GM18520 (cell line): ENCODE measurements at regions not wholly inside any gene's neighbourhood (a gene's known extent, or its start where the extent isn't known, plus 50 kb on each side); places are given as distances from the start of the nearest gene placed in this dataset.
"Not testable (repeated sequence)": the region's sequence is repeated elsewhere in the genome, so short reads cannot be mapped to it uniquely, and the experiment has no call there.

Experiments used
- ATAC-seq: cut with Tn5 transposase; IDR thresholded peaks from one replicate; pipeline ENCODE4 v1.9.1; 2021; ENCODE audit not compliant: unreplicated experiment

DNA sequence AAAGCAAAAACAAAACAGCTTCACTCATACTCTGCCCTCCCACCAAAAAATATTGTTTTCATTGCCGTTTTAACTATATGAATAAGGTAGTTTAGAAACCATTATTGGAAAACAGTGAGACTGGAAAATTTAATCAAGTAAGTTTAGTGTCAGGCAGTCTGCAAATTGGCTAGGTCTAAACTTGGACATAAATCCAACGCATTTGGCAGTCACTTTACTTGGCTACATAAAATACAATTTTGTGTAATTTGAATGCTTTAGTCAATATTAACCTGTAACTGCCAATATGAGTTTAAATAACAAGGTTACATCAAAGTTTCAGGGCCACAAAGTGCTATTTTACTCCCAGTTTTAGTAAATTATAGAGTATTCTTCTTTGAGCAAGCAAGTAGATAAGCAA lies 202.3 kb upstream of the SLC38A2 start:
- ATAC-seq: no peak

DNA sequence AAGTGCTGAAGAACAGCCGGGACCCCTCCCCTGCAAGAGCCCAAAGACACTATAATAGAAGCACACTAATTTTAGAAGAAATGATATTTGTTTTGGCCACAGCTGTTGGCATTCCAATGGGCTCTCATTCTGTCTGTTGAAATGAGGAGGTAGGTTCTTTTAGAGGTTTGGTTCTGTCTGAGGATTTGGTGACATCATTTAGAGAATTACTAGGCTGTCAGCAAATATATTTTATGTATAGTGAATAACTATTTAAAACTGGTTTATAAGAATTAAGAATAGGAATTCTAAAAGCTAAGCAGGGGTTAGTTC lies 200.7 kb upstream of the SLC38A2 start:
- ATAC-seq: no peak

DNA sequence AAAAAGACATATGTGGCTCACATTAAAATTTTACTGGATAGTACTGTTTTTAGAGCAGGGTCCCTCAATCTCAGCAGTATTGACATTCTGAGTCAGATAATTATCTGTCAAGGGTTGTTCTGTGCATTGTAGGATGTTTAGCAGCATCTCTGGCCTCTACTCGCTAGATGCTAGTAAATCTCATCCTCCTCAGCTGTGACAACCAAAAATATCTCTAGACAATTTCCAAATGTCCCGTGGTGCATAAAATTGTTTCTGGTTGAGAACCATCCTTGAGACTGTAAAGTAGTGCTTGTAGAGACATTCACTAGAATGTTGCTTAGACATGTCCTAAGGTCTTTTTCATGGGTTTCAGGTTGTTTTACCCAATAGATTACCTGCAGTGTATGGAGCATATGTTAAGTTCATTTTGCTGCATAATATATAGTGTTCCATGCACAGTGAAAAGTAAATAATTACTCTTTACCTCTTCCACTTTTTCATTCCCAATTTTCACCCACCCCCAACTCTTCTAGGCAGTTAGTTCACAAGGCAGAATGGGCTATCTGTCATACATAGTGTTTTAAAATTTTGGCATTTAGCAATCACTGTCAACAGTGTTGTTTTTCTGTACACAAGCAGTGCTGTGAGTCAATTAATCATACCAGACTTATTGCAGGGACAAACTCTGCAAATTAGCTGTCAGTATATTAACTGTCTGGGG lies 200.2 kb upstream of the SLC38A2 start:
- ATAC-seq: no peak

DNA sequence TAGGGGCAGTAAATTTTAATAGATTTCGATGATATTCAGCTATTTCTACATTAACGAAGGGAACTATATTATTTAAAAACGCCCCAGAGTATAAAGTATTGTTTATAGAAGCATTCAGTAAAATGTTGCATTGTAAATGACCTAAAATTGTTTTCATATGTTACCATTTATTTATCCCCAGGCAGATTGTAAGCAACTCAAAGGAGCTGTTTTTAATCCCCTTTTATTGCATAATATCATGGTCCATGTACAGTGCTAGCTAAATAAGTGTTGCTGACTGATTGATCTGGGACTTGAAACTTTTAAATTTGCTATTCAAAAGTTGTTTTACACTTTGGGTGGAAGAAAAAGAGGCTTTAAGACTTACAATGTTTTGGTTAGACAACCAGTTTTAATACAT lies 199.0 kb upstream of the SLC38A2 start:
- no peak for ATAC-seq

DNA sequence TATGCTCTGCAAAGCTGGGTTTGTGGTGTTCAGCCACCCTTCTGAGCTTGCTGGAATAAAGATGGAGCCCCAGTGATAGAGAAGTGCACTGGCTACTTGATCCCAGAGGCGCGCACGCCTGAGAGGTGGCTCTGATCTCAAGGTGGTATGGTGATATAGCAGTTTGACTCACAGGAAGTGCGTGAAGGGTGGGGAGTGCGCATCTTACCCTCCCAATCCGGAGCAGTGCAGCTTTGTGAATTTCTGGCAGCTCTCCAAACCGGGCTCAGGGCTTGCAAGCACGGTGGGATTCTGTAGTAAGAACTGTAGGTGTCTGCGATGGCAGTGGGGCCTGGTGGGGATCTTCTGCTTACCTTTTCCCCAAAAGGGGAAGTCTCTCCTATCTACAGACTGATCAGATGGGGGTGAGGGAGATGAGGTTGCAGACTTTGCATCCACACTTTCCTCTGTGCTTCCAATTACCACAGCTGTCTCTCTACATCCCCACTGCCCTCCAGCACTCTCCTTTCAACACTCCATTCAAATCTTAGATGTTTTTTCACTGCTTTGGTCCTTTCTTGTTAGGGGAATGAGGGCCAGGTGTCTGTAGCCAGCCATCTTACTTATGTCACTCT lies 197.4 kb upstream of the SLC38A2 start:
- no peak for ATAC-seq

DNA sequence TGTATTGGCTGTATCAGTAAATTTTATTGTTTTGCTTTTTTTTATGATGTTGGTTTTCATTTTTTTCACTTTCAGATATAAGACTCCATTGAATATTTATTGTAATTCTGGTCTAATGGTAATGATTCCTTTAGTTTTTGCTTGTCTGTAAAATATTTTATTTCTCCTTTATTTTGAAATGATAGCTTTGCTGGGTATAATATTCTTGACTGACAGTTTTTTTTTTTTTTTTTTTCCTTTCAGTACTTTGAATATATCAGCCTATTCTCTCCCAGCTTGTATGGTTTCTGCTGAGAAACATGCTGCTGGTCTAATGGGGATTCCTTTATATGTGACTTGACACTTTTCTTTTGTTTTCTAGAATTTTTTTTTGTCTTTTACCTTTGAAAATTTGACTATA lies 195.1 kb upstream of the SLC38A2 start:
- no peak for ATAC-seq

DNA sequence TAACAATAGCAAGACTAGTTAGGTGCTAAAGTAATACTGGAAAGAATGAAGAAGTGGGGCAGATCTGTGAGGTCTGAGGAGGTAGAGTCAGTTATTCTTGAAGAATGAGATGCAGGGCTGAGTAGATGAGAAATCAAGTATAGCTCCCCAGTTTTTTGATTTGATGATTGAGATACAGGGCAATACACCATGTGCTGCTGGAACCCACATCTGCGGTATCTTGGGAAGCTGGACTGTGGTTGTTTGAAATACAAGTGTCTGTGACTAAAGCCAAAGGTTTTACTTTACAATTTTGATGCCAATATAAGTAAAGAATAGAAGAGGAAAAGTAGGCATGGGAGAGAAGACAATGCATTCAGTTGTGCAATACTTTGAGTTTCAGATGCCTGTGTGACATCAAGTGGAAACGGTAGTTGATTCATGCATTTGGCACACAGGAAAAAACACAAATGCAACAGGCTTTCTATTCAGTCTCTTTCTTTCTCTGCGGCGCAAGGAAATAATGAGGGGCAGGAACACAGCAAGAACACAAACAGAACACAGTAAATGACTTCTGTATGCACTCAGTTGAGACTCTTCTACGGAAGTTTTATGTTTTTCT lies 190.2 kb upstream of the SLC38A2 start:
- no peak for ATAC-seq

DNA sequence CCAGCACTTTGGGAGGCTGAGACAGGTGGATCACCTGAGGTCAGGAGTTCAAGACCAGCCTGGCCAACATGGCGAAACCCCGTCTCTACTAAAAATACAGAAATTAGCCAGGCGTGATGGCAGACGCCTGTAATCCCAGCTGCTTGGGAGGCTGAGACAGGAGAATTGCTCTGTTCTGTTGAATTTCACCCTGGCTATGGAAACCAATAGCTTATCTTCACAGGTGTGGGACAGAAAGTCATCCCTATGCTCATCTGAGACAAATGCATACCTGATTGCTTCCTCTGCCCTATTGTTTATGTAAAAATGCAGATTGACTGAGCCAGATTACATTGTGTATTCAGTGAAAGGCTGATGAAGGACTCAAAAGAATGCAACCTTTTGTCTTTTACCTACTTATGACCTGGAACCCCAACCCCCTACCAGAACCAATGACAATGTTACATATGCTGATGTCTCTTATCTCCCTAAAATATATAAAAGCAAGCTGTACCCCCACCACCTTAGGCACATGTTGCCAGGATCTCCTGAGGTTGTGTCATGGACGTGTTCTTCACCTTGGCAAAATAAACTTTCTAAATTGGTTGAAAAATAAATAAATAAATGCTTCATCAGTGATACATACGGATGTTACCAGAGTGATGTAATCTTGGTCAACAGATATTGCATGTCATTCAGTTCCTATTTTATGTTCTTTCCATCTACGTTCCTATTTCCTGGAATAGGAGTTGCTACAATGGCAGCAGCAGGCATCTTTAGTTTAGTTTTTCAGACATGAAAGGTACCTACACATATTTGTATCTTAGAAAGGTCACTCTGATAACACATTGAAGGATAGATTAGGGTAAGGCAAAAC lies 189.4 kb upstream of the SLC38A2 start:
- not testable (repeated sequence) for ATAC-seq

DNA sequence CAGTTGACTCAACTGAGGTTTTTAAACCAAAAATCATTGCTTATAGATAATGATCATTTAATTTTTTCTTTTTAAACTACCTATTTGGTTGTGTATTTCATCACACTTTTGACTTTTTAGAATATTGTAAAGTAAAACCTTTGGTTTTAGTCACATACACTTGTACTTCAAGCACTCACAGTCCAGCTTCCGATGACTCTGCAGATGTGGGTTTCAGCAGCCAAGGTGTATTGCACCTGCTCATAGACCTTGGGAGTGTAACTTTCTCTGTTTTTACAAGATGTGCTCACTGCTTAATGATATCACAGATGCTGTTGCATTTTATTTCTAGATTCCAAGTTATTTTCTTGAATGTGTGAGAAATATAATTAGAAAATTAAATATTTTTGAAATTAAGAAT lies 188.3 kb upstream of the SLC38A2 start:
- no peak for ATAC-seq

DNA sequence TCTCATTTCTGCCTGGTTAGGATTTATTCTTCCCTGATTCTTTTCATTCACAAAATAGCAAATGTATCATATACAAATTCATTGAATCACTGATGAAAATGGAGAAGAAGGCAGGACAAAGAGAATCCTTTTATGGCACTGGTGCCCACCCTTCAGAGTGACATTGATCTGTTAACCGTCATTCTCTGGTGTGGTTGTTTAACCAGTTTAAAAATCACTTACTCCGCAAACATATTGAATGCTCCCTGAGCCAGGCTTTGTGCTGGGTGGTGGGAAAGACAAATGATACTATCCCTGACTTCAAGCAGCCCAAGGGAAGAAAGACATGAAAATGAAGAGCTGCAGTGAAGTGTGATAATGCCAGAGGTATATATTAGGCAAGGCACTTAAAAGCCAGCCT lies 187.5 kb upstream of the SLC38A2 start:
- ATAC-seq: no peak

DNA sequence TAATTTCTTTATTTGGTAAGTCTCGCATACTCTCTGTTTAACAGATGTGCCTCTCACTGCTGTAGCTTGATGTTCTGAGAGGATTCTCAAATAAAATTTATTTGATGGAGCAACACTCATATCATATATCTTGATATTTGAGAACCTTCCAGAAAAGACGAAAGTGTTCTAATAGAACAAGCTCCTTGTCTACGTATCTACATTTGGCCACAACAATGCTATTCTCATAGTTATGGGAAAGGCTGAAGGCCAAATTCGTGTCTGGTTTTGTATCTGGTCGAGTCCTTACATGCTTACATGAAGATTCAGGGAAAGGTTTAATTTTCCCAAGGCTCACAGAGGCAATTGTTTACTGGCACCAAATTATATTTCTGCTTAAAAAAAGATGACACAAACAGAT lies 186.7 kb upstream of the SLC38A2 start:
- no peak for ATAC-seq

DNA sequence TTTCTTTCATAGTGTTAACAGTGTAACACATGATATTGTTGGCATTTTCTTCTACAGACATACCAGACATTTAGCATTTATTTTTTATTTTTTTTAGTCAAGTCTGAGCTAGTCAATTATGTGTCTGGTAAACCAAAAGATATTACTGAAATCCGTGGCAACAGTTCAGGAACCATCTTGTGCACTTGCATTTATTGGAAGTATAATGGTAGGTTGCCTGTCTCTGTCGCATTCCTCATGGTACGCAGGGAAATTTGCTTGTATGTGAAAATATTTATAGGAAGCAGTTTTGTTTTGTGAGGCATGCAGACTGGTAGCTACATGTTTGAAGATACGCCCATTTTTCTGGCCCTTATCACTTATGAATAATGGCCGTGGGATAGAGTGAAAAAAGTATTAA lies 186.1 kb upstream of the SLC38A2 start:
- no peak for ATAC-seq

DNA sequence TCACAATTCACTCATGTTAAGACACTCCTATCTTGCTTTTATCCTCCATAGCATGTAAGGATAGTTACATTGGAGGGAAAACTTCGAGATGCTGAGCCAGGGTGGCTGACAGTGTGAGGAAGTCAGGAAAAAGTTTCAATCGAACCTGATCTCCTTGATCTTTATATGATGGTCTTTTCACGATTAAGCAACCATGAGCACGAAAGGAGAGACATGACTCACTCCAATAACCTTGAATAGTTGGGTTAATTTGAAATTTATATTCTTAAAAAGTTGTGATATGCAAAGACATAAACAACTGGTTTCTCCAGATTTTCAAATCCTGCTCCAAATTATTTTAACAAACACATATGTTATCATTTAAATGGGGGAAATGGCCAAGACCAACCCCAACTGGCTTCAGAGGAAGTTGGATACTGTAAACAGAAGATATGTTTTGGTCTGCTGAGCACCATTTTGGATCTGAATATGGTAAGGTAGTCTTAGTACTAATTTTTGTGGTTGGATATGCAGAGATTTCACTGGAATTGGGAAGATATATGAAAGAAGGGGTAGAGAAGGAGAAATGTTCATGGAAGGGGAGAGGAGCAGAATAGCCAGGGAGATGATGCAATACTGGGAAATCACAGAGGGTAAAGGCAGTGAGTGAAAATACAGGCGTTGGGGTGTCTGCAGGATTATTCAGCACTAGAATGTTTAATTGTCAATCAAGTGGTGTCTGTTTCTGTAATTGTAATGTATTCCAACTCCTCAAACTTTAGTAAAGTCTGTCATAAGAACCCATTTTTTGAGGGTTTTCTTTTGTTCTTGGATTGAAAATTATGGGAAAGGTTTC lies 185.2 kb upstream of the SLC38A2 start:
- no peak for ATAC-seq

DNA sequence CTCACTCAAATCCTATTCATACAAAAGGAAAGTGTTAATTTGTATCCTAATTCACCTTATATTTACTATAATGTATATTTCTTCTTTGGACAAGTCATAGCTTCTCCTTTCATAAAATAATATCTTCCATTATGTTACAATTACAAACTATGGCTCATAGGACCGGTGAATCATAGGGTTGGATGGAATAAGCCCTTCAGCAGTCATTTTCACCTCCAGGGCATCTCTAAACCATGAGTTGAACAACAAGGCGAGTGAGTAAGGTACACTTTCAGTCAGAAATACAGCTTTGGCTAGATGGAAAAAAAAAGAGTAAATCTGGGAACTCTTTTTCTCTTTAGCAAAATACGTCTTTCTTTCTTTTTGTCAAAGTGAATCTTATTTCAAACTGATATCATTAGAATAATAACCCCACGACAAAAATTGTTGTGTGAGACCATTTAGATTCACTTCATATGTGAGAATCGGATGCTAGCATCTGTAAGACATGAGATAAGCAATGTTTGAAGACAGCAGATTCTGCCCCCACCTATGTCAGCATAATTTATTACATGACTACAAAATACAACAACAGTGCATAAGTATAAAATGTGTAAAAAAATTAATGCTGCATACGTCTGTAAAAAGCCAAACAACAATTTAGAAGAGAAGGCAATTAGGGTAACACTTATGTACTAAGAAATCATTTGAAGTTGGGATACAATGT lies 184.4 kb upstream of the SLC38A2 start:
- no peak for ATAC-seq

DNA sequence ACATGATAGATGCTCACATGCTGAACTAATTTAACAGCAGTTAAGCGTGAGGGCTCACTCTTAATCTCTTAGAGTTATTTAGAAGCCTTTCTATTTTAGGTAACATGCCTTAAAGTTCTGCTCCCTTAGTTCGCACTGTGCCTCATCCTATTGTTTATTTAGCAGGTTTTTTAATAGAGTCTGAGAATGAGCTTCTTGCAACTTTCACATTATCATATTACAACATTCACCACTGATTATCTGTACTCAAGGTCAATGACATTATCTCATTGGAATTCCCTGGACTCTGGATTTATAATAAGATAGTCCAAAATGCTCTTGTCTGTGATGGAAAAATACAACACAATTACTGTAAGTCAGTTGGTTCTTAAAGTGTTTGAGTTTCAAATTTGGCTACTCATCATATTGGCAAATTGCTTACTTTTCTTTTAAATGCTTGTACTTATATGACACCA lies 183.6 kb upstream of the SLC38A2 start:
- ATAC-seq: no peak

DNA sequence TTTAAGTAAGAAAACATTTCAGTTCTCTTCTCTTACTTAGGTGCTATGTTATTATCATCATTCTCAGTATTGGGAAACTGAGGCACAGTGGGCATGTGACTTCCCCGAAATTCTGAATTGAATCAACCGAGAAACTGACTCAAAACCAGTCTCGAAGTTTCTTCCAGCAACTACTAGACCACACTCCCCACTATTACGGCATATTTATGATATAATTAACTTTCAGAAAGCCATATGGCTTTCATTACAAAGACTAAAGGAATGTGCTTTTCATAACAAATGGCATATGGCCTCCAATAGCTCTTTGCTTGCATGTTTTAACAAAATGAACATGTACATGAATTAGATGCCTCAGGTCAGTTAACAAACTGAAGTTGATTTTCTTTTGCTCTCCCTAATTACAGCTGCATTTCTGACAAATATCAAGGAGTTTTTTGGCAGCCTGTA lies 182.9 kb upstream of the SLC38A2 start:
- no peak for ATAC-seq

DNA sequence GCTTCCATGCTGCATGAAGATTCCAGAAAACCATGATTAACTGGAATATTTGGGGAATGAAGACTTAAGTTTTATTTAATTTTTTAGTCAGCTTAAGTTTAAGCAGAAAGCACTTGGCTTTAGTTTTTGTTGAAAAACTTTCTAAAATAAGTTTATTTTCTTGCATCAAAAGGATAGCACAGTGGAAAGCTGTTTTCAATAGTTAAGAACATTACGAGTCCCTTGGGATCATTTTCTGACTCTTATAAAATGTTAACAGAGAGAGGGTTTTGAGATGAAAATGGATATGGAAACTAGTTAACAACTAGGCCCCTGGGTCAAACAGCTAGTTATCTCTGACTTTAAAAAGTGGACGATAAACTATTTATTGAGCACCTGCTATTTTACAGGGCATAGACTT lies 181.9 kb upstream of the SLC38A2 start:
- no peak for ATAC-seq

DNA sequence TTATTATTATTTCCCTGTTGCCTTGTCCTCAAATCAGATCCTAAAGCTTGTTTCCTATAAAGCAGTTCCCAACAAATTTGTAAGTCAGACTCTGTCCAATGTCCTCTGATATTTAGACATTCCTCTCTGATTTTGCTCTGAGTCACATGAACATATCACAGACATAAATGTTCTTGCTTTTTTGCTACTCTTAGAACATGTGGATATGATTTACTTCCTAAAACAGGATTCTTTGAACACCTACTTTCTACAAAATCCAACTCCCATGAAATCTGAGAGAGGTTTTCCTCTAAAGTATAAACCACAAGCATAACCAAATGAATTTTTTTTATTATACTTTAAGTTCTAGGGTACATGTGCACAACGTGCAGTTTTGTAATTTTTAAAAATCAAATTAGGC lies 181.3 kb upstream of the SLC38A2 start:
- no peak for ATAC-seq

DNA sequence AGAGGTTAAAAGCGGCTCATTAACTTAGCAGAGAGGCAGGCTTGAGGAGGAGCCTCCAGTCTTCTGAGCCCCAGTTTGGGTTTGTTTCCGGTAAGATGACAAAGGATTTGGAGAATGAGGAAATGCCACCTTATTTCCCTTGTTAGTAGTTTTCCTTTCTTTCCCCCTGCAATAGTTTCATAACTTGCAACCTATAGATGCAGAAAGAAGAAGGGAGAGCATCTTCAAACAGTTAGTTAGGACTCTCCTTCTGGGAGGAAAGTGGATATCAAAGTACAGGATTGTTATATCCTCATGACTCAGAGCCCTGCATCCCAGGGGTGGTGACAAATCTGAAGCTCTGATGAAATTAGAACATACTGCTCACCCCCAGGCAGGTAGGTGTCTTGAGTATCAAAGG lies 180.7 kb upstream of the SLC38A2 start:
- no peak for ATAC-seq

DNA sequence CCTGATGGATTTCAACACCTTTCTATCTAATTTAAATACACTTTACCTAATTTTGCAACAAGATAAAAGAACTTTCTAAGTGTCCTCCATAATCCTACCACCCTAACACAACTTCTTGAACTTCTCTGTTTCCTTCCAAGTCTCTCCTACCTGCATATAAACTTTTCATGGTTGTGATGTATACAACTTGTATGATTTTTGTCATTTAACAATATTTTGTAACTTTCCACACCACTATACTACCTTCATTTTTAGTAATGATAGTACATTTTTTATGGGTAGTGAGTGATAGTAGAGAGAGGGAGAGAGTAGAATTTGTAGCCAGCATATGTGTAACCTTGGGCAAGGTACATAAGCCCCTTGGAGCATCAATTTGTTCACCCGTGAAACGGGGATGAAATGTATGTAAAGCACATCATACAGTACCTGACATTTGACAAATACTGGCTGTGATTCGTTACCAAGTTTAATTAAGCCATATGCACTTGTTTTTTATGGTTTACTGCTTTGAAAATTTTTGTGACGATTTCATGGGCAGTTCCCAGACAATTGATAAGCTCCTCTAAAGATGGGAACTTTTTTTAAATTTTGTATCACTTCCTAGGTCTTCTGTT lies 177.8 kb upstream of the SLC38A2 start:
- ATAC-seq: no peak
